Astrocyte (in vitro differentiated cells and primary cell): ENCODE measurements at regions not wholly inside any gene's neighbourhood (a gene's known extent, or its start where the extent isn't known, plus 50 kb on each side); places are given as distances from the start of the nearest gene placed in this dataset.

Source experiments
- CTCF ChIP-seq: IDR thresholded peaks from 2 replicates; pipeline ENCODE4 v1.5.1; 2011; ENCODE audit warnings: low read depth, mild to moderate bottlenecking, inconsistent platforms, low read length, moderate library complexity; ENCODE audit not compliant: insufficient read depth
- EZH2 ChIP-seq: IDR thresholded peaks from 2 replicates; pipeline ENCODE4 v1.6.1; 2012; ENCODE audit warnings: mild to moderate bottlenecking, low read length, inconsistent platforms; ENCODE audit not compliant: insufficient read depth

GRCh38 chr19:30930941-30931706 lies 418.1 kb downstream of the TSHZ3 start:
- TF ChIP-seq CTCF = no peak
- no peak for TF ChIP-seq EZH2
